Stimulated activated CD8-positive, alpha-beta memory T cell treated with anti-CD3 and anti-CD28 coated beads, Interleukin-12 subunit alpha, Interleukin-12 subunit beta, amount 100 ng/mL, for 4 hours (primary cell): ENCODE measurements at regions not wholly inside any gene's neighbourhood (a gene's known extent, or its start where the extent isn't known, plus 50 kb on each side); places are given as distances from the start of the nearest gene placed in this dataset.
"Not testable (repeated sequence)": the region's sequence is repeated elsewhere in the genome, so short reads cannot be mapped to it uniquely, and the experiment has no call there.

Experiments used
- DNase-seq: peaks from one replicate; pipeline ENCODE4 v3.0.0-alpha.2; 2020; ENCODE audit warnings: low read depth

- no peak for DNase-seq
Measured at GRCh38 chr14:29982171-29982570, 54.5 kb upstream of the PRKD1 start.

DNA sequence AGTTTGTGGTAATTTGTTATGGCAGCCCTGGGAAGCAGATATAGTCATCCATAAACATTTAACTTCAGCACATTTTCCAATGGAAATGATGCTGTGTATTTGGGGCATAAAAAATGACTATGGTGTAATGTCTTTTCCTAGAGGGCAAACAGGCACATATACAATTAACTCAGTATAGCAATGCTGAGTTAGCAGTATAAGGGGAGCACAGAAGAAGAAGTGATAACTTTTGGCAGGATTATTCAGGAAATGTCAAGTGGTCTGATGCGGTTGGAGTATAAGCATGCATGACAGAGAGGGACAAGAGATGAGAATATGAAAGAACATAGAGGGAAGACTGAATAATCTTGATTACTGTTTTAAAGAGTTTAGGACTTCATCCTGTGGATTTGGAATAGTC, 55.3 kb upstream of the PRKD1 start:
- DNase-seq: no peak

DNA sequence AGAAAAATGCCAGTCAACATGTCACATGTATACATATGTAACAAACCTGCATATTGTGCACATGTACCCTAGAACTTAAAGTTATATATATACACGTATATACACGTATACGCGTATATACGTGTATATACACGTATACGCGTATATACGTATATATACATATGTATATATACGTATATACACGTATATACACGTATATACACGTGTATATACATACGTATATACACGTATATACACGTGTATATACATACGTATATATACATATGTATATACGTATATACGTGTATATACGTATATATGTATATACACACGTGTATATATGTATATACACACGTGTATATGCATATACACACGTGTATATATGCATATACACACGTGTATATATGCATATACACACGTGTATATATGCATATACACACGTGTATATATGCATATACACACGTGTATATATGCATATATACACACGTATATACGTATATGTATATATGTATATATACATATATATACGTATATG, 62.8 kb upstream of the PRKD1 start:
- not testable (repeated sequence) for DNase-seq

DNA sequence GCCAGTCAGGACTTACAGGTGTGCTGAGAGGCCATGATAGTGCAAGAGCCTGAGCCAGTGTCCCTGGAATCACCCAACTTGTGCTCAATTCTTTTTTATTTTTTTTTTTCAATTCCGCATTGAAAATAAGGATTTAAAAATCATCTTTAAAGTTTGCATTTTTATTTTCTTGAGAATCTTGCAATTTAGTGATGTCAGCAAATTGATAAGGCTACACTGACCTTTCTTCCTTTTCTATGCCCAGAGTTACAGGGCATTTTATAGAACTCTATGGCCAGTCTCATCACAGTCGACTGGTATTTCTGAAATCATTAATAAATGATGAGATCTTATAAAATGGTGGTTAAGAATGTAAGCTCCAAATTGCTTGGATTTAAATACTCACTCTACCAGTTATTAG, 63.3 kb upstream of the PRKD1 start:
- DNase-seq: no peak

GRCh38 chr14:29993143-29993542, 65.5 kb upstream of the PRKD1 start:
- DNase-seq: no peak

- no peak for DNase-seq
Measured at GRCh38 chr14:29999013-29999539, 71.4 kb upstream of the PRKD1 start.

- no peak for DNase-seq
Measured at GRCh38 chr14:30002859-30003258, 75.2 kb upstream of the PRKD1 start.

GRCh38 chr14:30005114-30005808, 77.6 kb upstream of the PRKD1 start:
- no peak for DNase-seq

DNA sequence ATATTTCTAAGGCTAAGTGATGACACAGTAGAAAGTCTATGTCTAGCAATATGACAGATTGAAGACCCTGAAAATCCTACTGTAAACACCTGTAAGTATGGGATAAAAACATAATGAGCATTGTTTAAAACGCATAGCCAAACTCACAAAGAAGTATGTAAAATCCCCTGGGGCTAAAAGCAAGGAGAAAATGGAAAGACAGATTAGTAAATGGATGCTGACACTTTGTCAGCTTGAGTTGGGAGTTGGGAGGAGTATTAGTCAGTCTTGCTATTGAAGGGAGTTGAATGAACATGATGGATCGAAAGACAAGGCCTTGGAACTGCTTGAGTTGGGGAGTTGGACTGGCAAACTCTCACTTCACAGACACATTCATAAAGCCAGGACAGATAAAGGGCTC, 79.0 kb upstream of the PRKD1 start:
- DNase-seq: no peak

- no peak for DNase-seq
Measured at GRCh38 chr14:30015489-30015888, 87.8 kb upstream of the PRKD1 start.

- no peak for DNase-seq
Measured at GRCh38 chr14:30016002-30016401, 88.4 kb upstream of the PRKD1 start.

GRCh38 chr14:30017370-30017993, 89.8 kb upstream of the PRKD1 start:
- DNase-seq: no peak

- DNase-seq: no peak
Measured at GRCh38 chr14:30020271-30020670, 92.6 kb upstream of the PRKD1 start.

GRCh38 chr14:30020687-30021086, 93.0 kb upstream of the PRKD1 start:
- DNase-seq: no peak

DNA sequence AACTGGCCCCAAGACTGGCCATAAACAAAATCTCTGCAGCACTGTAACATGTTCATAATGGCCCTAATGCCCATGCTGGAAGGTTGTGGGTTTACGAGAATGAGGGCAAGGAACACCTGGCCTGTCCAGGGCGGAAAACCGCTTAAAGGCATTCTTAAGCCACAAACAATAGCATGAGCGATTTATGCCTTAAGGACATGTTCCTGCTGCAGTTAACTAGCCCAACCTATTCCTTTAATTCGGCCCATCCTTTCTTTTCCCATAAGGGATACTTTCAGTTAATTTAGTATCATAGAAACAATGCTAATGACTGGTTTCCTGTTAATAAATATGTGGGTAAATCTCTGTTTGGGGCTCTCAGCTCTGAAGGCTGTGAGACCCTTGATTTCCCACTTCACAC, 95.7 kb upstream of the PRKD1 start:
- not testable (repeated sequence) for DNase-seq

GRCh38 chr14:30034152-30034551, 106.5 kb upstream of the PRKD1 start:
- no peak for DNase-seq

- DNase-seq: no peak
Measured at GRCh38 chr14:30035361-30035760, 107.7 kb upstream of the PRKD1 start.

DNA sequence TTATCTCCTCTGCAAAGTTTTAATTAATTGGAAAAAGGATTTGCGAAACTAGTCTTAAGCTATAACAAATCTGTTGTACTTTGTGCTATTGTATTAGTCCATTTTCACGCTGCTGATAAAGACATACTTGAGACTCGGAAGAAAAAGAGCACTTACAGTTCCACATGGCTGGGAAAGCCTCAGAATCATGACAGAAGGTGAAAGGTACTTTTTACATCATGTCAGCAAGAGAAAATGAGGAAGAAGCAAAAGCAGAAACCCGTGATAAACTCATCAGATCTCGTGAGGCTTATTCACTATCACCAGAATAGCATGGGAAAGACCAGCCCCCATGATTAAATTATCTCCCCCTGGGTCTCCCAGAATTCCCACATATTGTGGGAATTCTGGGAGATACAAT, 118.1 kb upstream of the PRKD1 start:
- no peak for DNase-seq

- DNase-seq: no peak
Measured at GRCh38 chr14:30053103-30053502, 125.5 kb upstream of the PRKD1 start.

DNA sequence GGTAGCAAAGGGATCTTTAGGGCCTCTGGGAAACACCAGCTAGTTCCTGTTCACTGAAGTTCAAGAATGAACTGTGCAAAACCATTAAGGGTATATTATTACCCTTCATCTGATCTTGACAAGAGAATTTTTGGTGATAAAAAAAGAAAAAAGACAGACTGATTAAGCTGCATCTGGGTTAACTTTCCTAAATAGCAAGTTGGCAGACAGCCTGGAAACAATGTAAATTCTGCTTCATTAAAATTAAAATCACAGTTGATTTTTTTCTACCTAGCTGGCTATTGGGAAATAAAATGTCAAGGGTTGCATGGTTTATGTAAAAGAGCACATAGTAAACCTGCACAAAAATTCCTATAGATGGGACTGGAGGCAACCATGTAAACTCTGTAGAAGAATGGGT, 126.6 kb upstream of the PRKD1 start:
- DNase-seq: no peak

DNA sequence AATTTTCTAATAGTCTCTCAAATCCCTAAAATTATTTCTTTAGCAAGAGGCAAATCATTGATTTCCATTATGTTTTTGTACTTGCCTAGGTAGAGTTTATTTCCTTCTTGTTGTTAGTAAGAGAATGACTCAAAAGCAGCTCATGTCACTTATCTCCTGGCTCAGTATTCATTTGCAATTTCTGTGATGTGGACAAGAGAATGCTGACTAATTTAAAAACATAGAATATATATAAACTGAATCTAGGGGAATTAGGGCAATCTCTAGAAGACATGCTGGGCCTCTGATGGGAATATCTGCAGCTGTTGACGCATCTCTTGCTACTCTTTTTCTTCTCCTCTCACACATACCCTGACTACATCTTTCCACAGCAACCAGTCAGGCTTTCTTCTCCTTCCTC, 130.8 kb upstream of the PRKD1 start:
- no peak for DNase-seq

DNA sequence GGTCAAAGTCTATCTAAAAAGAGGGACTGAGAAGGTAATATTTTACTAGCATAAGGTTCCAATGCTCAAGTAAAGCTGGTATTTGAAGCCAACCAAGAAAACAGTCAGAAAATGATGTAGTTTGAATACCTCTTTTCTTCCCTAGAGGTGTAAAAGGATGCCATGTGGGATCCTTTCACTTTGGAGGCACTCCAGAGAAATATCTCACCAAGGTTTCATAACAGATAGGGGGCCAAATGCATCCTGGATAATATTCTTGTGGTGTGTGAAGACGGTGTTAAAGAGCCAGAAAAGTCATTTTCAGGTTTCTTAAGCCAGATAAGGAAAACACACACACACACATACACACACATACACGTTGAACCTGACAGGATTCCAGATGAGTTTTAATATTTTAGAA, 136.1 kb upstream of the PRKD1 start:
- no peak for DNase-seq

DNA sequence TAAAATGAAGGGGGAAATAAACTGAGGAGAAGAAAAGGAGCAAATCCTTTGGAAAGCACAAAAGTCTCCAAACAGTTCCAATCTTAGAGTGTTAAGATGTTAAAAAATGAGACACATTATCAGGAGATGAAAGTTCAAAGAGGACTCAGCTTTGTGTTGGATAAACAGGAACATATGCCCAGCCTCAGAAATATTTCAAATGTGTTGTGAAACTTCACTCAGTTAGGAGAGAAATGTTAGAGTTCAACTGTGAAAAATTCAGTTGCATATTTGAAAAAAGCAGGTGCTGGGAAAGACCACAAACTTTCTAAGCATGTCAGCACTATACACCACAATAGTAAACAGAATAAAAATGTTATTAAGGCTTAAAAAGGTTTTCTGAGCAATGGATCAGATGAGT, 136.8 kb upstream of the PRKD1 start:
- no peak for DNase-seq

- DNase-seq: no peak
Measured at GRCh38 chr14:30069536-30069935, 141.9 kb upstream of the PRKD1 start.
